Calu3 (cell line): ENCODE measurements at regions not wholly inside any gene's neighbourhood (a gene's known extent, or its start where the extent isn't known, plus 50 kb on each side); places are given as distances from the start of the nearest gene placed in this dataset.

Source experiments
- BruUV-seq: library from RNA; stranded (reverse); fragments of 400-500 nt; replicated peaks from 2 replicates; lab custom pipeline; 2021; lab: Mats Ljungman, UMichigan
- CTCF ChIA-PET: fragments of 300-600 bp; sonication (Branson Sonifier 250); formaldehyde crosslinking; loops from one replicate; lab custom pipeline; 2022; ENCODE audit warnings: antibody characterized with exemption; lab: Charles Lee
- DNase-seq: peaks from one replicate; pipeline ENCODE4 v3.0.0; 2022
- H3K27ac Mint-ChIP-seq: one replicate; pipeline ENCODE4 v1.8.0; 2022; ENCODE audit warnings: mixed read lengths; ENCODE audit not compliant: unreplicated experiment
- H3K27me3 Mint-ChIP-seq: one replicate; pipeline ENCODE4 v1.8.0; 2022; ENCODE audit warnings: mixed read lengths; ENCODE audit not compliant: unreplicated experiment
- H3K36me3 Mint-ChIP-seq: one replicate; pipeline ENCODE4 v1.8.0; 2022; ENCODE audit warnings: mild to moderate bottlenecking, moderate library complexity, mixed read lengths; ENCODE audit not compliant: insufficient read depth, unreplicated experiment
- H3K4me1 Mint-ChIP-seq: one replicate; pipeline ENCODE4 v1.8.0; 2022; ENCODE audit warnings: mild to moderate bottlenecking, low read depth, mixed read lengths; ENCODE audit not compliant: unreplicated experiment
- H3K4me3 Mint-ChIP-seq: one replicate; pipeline ENCODE4 v1.8.0; 2022; ENCODE audit warnings: mild to moderate bottlenecking, low read depth, moderate library complexity, mixed read lengths; ENCODE audit not compliant: unreplicated experiment
- H3K9me3 Mint-ChIP-seq: one replicate; pipeline ENCODE4 v1.8.0; 2022; ENCODE audit warnings: low read depth, mixed read lengths; ENCODE audit not compliant: unreplicated experiment
- intact Hi-C: fragments of 100-400 bp; cut with micrococcal nuclease; formaldehyde crosslinking; loops from one replicate; pipeline ENCODE4 v1.10.0; 2022; ENCODE audit not compliant: unreplicated experiment
- TF ChIP-seq, protein P1 (sequence below): fragments of 200-600 bp; IDR thresholded peaks from one replicate; pipeline ENCODE4 v1.8.0; 2022; ENCODE audit warnings: antibody characterized with exemption; ENCODE audit not compliant: unreplicated experiment

DNA sequence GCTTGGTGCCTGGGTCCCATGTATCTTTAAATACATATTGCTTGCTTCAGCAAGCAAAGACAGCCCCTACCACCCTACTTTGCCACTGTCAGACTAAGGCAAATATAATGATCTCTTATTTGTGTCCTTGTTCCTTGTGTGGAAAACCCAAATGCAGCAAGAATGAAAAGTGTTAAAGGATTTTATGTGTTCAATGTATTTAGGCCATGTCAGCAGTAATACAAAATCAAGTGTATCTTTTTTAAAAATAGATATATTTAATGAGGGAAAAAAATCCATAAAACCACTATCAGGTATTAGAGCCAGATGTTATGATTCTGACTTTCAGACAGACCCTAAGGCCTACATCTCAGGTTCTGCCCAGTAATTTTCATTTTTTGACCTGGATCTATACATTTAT lies 374.5 kb downstream of the SEC14L1 start:
- CTCF ChIA-PET, result interaction anchor here (0.6 kb wide), 1 partner anchor 571 kb away, joined by 10 read pairs; no protein-coding TSS in a partner anchor
- BruUV-seq, result no TSS peak
- H3K36me3 Mint-ChIP-seq, result peaks cover 4% of the 10 kb centered on the region
- H3K27ac Mint-ChIP-seq, result no peak overlapping the region
- no peak overlapping the region for H3K4me3 Mint-ChIP-seq
- TF ChIP-seq, protein P1, sequence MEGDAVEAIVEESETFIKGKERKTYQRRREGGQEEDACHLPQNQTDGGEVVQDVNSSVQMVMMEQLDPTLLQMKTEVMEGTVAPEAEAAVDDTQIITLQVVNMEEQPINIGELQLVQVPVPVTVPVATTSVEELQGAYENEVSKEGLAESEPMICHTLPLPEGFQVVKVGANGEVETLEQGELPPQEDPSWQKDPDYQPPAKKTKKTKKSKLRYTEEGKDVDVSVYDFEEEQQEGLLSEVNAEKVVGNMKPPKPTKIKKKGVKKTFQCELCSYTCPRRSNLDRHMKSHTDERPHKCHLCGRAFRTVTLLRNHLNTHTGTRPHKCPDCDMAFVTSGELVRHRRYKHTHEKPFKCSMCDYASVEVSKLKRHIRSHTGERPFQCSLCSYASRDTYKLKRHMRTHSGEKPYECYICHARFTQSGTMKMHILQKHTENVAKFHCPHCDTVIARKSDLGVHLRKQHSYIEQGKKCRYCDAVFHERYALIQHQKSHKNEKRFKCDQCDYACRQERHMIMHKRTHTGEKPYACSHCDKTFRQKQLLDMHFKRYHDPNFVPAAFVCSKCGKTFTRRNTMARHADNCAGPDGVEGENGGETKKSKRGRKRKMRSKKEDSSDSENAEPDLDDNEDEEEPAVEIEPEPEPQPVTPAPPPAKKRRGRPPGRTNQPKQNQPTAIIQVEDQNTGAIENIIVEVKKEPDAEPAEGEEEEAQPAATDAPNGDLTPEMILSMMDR, result no peak
- intact Hi-C loops, result no loop called here
- peaks cover 2% of the 10 kb centered on the region for H3K9me3 Mint-ChIP-seq
- no peaks in the 10 kb centered on the region for H3K4me1 Mint-ChIP-seq
- no peak for DNase-seq
- no peaks in the 10 kb centered on the region for H3K27me3 Mint-ChIP-seq

DNA sequence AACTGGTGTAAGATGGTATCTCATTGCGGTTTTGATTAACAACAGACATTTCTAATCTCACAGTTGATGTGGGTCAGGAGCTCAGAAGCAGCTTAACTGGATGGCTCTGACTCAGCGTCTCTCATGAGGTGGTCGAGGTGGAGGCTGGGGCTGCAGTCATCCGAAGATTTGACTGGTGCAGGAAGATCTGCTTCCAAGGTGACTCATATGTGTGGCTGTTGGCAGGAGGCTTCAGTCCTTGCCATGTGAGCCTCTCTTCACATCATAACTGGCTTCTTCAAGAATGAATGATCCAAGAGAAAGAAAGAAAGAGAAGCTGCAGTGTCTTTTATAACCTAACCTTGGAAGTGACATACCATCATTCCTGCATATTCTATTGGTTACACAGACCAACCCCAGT lies 376.1 kb downstream of the SEC14L1 start:
- TF ChIP-seq, protein P1, result no peak
- BruUV-seq, result no TSS peak
- no peaks in the 10 kb centered on the region for H3K4me1 Mint-ChIP-seq
- H3K4me3 Mint-ChIP-seq, result no peak overlapping the region
- intact Hi-C loops, result no loop called here
- H3K27ac Mint-ChIP-seq, result no peak overlapping the region
- H3K9me3 Mint-ChIP-seq, result peaks cover under 1% of the 10 kb centered on the region
- no peak for DNase-seq
- CTCF ChIA-PET, result no interaction called here
- no peaks in the 10 kb centered on the region for H3K27me3 Mint-ChIP-seq
- H3K36me3 Mint-ChIP-seq, result peaks cover 4% of the 10 kb centered on the region

DNA sequence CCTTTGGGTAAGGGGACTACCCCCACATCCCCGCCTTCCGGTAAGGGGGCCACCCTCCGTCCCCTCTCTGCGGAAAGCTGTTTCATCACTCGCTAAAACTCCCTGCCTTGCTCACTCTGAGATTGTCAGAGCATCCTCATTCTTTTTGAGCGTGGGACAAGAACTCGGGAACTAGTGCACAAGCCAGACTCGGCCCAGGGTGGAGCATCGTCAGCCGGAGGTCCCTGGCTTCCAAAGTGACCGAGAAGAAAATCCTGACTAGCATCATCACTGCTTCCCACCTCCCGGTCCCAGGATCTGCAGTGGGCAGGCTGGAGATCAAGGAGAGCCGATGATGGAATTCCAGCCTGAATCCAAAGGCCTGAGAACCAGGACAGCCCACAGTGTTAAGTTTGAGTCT lies 380.3 kb downstream of the SEC14L1 start:
- DNase-seq, result no peak
- H3K27ac Mint-ChIP-seq, result no peak overlapping the region
- CTCF ChIA-PET, result no interaction called here
- no peak overlapping the region for H3K4me3 Mint-ChIP-seq
- H3K36me3 Mint-ChIP-seq, result peaks cover 8% of the 10 kb centered on the region
- BruUV-seq, result no TSS peak
- no peaks in the 10 kb centered on the region for H3K4me1 Mint-ChIP-seq
- no peaks in the 10 kb centered on the region for H3K27me3 Mint-ChIP-seq
- no peaks in the 10 kb centered on the region for H3K9me3 Mint-ChIP-seq
- TF ChIP-seq, protein P1, result no peak
- intact Hi-C loops, result no loop called here

DNA sequence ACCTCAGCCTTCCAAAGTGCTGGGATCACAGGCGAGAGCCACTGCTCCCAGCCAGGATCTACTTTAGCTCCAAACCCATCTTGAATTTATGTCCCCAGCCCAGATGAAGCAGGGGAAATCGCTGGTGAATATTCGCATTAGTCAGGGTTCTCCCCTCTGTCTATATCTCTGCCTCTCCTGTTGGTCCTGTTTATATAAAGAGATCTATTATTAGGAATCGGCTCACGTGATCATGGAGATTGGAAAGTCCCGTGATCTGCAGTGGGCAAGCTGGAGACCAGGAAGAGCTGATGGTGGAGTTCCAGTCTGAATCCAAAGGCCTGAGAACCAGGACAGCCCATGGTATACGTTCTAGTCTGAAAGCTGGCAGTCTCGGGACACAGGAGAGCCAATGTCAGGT lies 382.8 kb downstream of the SEC14L1 start:
- peaks cover 15% of the 10 kb centered on the region for H3K27me3 Mint-ChIP-seq

More for the DNA sequence above, 382.8 kb downstream of the SEC14L1 start:
- DNase-seq, result no peak
- Mint-ChIP-seq H3K4me3 (no peak overlapping the region), H3K9me3 (no peaks in the 10 kb centered on the region), H3K27ac (no peak overlapping the region), H3K36me3 (peaks cover 8% of the 10 kb centered on the region), H3K4me1 (no peaks in the 10 kb centered on the region)
- TF ChIP-seq, protein P1, result no peak
- BruUV-seq, result no TSS peak
- CTCF ChIA-PET, result no interaction called here
- intact Hi-C loops, result no loop called here
